OCI-LY1 (cell line): ENCODE measurements at regions not wholly inside any gene's neighbourhood (a gene's known extent, or its start where the extent isn't known, plus 50 kb on each side); places are given as distances from the start of the nearest gene placed in this dataset.

Source experiments
- H2AFZ ChIP-seq: fragments of 200-600 bp; sonication (generic), shearing (Covaris generic); 2 replicates; pipeline ENCODE4 v1.6.0; 2014; ENCODE audit warnings: antibody characterized with exemption, mild to moderate bottlenecking, low read length
- H3F3A ChIP-seq: fragments of 200-600 bp; sonication (generic), shearing (Covaris generic); 2 replicates; pipeline ENCODE4 v1.6.0; 2014; ENCODE audit warnings: mild to moderate bottlenecking, antibody characterized with exemption, low read length, moderate library complexity; ENCODE audit not compliant: insufficient read depth
- H3K27ac ChIP-seq: fragments of 200-600 bp; sonication (generic); 2 replicates; pipeline ENCODE4 v1.5.1; 2014; ENCODE audit warnings: low read length, mixed run types, mild to moderate bottlenecking, low read depth; ENCODE audit not compliant: poor library complexity, severe bottlenecking
- H3K27me3 ChIP-seq: fragments of 200-600 bp; sonication (generic); 2 replicates; pipeline ENCODE4 v1.6.0; 2014; ENCODE audit warnings: antibody characterized with exemption, mild to moderate bottlenecking, low read length, moderate library complexity; ENCODE audit not compliant: insufficient read depth
- H3K36me3 ChIP-seq: fragments of 200-600 bp; sonication (generic); 2 replicates; pipeline ENCODE4 v1.6.1; 2014; ENCODE audit warnings: mild to moderate bottlenecking, antibody characterized with exemption, low read length, moderate library complexity, mixed read lengths; ENCODE audit not compliant: insufficient read depth
- H3K4me1 ChIP-seq: fragments of 200-600 bp; sonication (generic); 2 replicates; pipeline ENCODE4 v1.5.1; 2014; ENCODE audit warnings: mild to moderate bottlenecking, low read length, moderate library complexity; ENCODE audit not compliant: insufficient read depth, severe bottlenecking
- H3K4me2 ChIP-seq: fragments of 200-600 bp; sonication (generic), shearing (Covaris generic); 2 replicates; pipeline ENCODE4 v1.6.1; 2014; ENCODE audit warnings: low read length
- H3K4me3 ChIP-seq: fragments of 200-600 bp; sonication (generic); 2 replicates; pipeline ENCODE4 v1.5.1; 2014; ENCODE audit warnings: low read length, low read depth, mild to moderate bottlenecking, mixed read lengths; ENCODE audit not compliant: poor library complexity, severe bottlenecking
- H3K79me2 ChIP-seq: fragments of 200-600 bp; shearing (Covaris generic); 2 replicates; pipeline ENCODE4 v1.6.1; 2016; ENCODE audit warnings: mixed run types, low read length, mixed read lengths; ENCODE audit not compliant: insufficient read depth
- H3K9ac ChIP-seq: fragments of 200-600 bp; sonication (generic), shearing (Covaris generic); 2 replicates; pipeline ENCODE4 v1.6.1; 2014; ENCODE audit warnings: mild to moderate bottlenecking, low read length, mixed read lengths
- H3K9me2 ChIP-seq: fragments of 200-600 bp; sonication (generic), shearing (Covaris generic); 2 replicates; pipeline ENCODE4 v1.6.1; 2014; ENCODE audit warnings: low read depth, mild to moderate bottlenecking, low read length, mixed read lengths
- H3K9me3 ChIP-seq: fragments of 200-600 bp; shearing (Covaris generic); 2 replicates; pipeline ENCODE4 v1.6.1; 2014; ENCODE audit warnings: low read length, mixed read lengths
- H4K20me1 ChIP-seq: fragments of 200-600 bp; sonication (generic), shearing (Covaris generic); 2 replicates; pipeline ENCODE4 v1.6.0; 2016; ENCODE audit warnings: mild to moderate bottlenecking, low read length; ENCODE audit not compliant: insufficient read depth
- EZH2 ChIP-seq: fragments of 200-600 bp; sonication (generic), shearing (Covaris generic); IDR thresholded peaks from 2 replicates; pipeline ENCODE4 v1.8.0; 2017; ENCODE audit warnings: borderline replicate concordance, mixed run types, mild to moderate bottlenecking, antibody characterized with exemption, low read length, moderate library complexity, mixed read lengths
- TF ChIP-seq, protein P1 (sequence below): fragments of 200-600 bp; sonication (generic), shearing (Covaris generic); IDR thresholded peaks from 2 replicates; pipeline ENCODE4 v1.5.1; 2017; ENCODE audit warnings: mild to moderate bottlenecking, antibody characterized with exemption, low read length, moderate library complexity, mixed read lengths

DNA sequence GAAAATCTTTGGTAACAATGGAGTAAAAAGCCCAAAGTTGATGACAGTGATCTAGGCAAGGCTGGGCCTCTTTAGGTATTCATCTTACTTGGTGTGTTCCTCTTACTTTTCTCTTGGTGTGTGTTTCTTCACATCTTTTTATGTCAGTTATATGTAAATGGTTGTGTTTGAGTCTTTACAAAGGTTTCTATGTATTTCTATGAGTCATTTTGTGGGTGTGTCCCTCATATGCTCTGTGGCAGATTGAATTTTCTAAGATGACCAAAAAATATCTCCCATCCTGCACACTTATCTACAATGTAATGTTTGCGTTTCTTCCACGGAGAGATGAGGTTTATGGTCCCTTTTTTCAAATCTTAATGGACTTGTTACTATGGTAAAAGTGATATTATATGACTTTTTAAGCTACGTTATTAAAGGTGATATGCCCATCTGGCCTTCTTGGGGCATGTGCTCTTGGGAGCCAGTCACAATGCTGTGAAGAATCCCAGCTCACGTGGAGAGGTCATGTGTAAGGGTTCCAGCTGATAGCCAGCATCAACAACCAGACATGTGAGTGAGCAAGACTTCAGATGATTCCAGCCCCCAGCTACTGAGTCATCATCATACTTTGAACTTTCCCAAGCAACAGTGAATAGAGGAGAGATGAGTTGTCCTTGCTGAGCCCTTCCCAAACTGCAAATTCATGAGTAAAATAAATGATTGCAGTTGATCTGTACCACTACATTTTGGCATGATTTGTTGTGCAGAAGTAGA is 126.9 kb downstream of the CBLL2 start:
- Histone ChIP-seq H3K27ac (no peak overlapping the region), H3K9ac (no peak overlapping the region), H3K9me3 (no peaks in the 10 kb centered on the region), H3K4me3 (no peak overlapping the region), H3K9me2 (no peaks in the 10 kb centered on the region), H3K36me3 (no peaks in the 10 kb centered on the region), H3F3A (no peaks in the 10 kb centered on the region), H2AFZ (no peak overlapping the region), H4K20me1 (no peaks in the 10 kb centered on the region), H3K27me3 (no peaks in the 10 kb centered on the region), H3K79me2 (no peaks in the 10 kb centered on the region), H3K4me2 (no peak overlapping the region), H3K4me1 (no peaks in the 10 kb centered on the region)
- TF ChIP-seq, protein P1, sequence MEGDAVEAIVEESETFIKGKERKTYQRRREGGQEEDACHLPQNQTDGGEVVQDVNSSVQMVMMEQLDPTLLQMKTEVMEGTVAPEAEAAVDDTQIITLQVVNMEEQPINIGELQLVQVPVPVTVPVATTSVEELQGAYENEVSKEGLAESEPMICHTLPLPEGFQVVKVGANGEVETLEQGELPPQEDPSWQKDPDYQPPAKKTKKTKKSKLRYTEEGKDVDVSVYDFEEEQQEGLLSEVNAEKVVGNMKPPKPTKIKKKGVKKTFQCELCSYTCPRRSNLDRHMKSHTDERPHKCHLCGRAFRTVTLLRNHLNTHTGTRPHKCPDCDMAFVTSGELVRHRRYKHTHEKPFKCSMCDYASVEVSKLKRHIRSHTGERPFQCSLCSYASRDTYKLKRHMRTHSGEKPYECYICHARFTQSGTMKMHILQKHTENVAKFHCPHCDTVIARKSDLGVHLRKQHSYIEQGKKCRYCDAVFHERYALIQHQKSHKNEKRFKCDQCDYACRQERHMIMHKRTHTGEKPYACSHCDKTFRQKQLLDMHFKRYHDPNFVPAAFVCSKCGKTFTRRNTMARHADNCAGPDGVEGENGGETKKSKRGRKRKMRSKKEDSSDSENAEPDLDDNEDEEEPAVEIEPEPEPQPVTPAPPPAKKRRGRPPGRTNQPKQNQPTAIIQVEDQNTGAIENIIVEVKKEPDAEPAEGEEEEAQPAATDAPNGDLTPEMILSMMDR, result no peak
- no peak for TF ChIP-seq EZH2

DNA sequence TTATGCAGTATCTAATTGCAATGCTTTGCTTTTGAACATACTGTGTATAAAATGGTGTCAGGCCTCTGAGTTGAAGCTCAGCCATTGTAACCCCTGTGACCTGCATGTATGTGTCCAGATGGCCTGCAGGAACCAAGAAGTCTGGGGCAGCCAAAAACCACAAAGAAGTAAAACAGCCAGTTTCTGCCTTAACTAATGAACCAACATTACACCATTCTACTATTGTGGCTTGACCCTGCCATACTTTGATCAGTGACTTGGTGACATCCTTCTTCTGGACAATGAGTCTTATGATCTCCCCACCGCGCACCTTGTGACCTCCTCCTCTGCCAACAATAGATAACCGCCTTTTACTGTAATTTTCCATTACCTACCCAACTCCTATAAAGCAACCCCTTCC is 131.6 kb downstream of the CBLL2 start:
- H3K36me3 ChIP-seq, result no peaks in the 10 kb centered on the region
- no peaks in the 10 kb centered on the region for H3K79me2 ChIP-seq
- H3K27me3 ChIP-seq, result no peaks in the 10 kb centered on the region
- no peaks in the 10 kb centered on the region for H3F3A ChIP-seq
- no peak overlapping the region for H3K27ac ChIP-seq
- H4K20me1 ChIP-seq, result no peaks in the 10 kb centered on the region
- H3K9me3 ChIP-seq, result no peaks in the 10 kb centered on the region
- H3K9me2 ChIP-seq, result no peaks in the 10 kb centered on the region
- H3K4me2 ChIP-seq, result no peak overlapping the region
- H3K9ac ChIP-seq, result no peak overlapping the region
- no peak overlapping the region for H3K4me3 ChIP-seq
- no peak overlapping the region for H2AFZ ChIP-seq
- TF ChIP-seq, protein P1, result no peak
- TF ChIP-seq EZH2, result no peak
- H3K4me1 ChIP-seq, result no peaks in the 10 kb centered on the region

DNA sequence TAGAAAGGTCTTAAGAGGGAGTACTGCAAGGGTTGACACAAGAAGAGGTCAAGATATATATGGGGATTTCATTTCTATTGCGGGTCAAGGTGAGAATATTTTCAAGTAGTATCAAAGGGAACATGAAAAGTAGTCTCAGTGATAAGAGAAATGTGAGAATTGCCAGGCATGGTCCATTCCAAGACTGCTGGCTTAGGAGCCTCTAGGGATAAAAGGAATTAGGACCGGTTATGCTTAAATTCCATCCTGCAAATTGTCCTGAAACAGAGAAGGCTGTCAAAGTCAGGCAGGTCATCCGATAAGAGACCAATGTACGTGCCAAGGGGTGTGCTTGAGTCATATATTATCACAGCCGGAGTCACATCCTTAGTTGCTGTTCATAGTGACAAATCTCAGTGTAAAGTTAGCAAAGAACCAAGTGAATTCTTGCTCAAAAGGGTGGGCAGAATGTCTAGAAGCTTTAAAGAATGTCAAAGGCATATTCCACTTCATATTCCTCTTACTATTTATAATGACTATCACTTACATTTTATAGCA is 133.6 kb downstream of the CBLL2 start:
- Histone ChIP-seq H4K20me1 (no peaks in the 10 kb centered on the region), H3F3A (no peaks in the 10 kb centered on the region), H3K4me1 (no peaks in the 10 kb centered on the region), H2AFZ (no peak overlapping the region), H3K9me2 (no peaks in the 10 kb centered on the region), H3K9ac (no peak overlapping the region), H3K36me3 (no peaks in the 10 kb centered on the region), H3K4me2 (no peak overlapping the region), H3K9me3 (no peaks in the 10 kb centered on the region), H3K4me3 (no peak overlapping the region), H3K27ac (no peak overlapping the region), H3K27me3 (no peaks in the 10 kb centered on the region), H3K79me2 (no peaks in the 10 kb centered on the region)
- TF ChIP-seq, protein P1, result no peak
- TF ChIP-seq EZH2, result no peak
